T-helper 9 cell (primary cell): ENCODE measurements at regions not wholly inside any gene's neighbourhood (a gene's known extent, or its start where the extent isn't known, plus 50 kb on each side); places are given as distances from the start of the nearest gene placed in this dataset.
"Not testable (repeated sequence)": the region's sequence is repeated elsewhere in the genome, so short reads cannot be mapped to it uniquely, and the experiment has no call there.

Experiments used
- DNase-seq: peaks from one replicate; pipeline ENCODE4 v3.0.0-alpha.2; 2020

GRCh38 chr21:15558884-15559283 is 170.9 kb upstream of the USP25 start:
- no peak for DNase-seq

- no peak for DNase-seq
Measured at GRCh38 chr21:15559660-15560059, 170.1 kb upstream of the USP25 start.

GRCh38 chr21:15560383-15561056 is 169.3 kb upstream of the USP25 start:
- DNase-seq = no peak

- DNase-seq = no peak
Measured at GRCh38 chr21:15562748-15563147, 167.0 kb upstream of the USP25 start.

- DNase-seq = no peak
Measured at GRCh38 chr21:15564907-15565306, 164.9 kb upstream of the USP25 start.

GRCh38 chr21:15566703-15567102 is 163.1 kb upstream of the USP25 start:
- DNase-seq = no peak

- DNase-seq = no peak
Measured at GRCh38 chr21:15567191-15567590, 162.6 kb upstream of the USP25 start.

GRCh38 chr21:15568516-15568915 is 161.3 kb upstream of the USP25 start:
- DNase-seq = no peak

- no peak for DNase-seq
Measured at GRCh38 chr21:15586752-15587427, 142.9 kb upstream of the USP25 start.

GRCh38 chr21:15592271-15592860 is 137.4 kb upstream of the USP25 start:
- DNase-seq = no peak

- DNase-seq = no peak
Measured at GRCh38 chr21:15592957-15593356, 136.8 kb upstream of the USP25 start.

- DNase-seq = no peak
Measured at GRCh38 chr21:15601390-15601789, 128.4 kb upstream of the USP25 start.

GRCh38 chr21:15604413-15604812 is 125.4 kb upstream of the USP25 start:
- DNase-seq = no peak

GRCh38 chr21:15614766-15615165 is 115.0 kb upstream of the USP25 start:
- DNase-seq = no peak

GRCh38 chr21:15616864-15617574 is 112.8 kb upstream of the USP25 start:
- no peak for DNase-seq

- DNase-seq = no peak
Measured at GRCh38 chr21:15617964-15618363, 111.8 kb upstream of the USP25 start.

GRCh38 chr21:15620892-15621291 is 108.9 kb upstream of the USP25 start:
- no peak for DNase-seq

- DNase-seq = no peak
Measured at GRCh38 chr21:15624646-15625045, 105.1 kb upstream of the USP25 start.

- DNase-seq = no peak
Measured at GRCh38 chr21:15625363-15625762, 104.4 kb upstream of the USP25 start.

GRCh38 chr21:15626031-15626430 is 103.8 kb upstream of the USP25 start:
- DNase-seq = no peak

GRCh38 chr21:15627011-15627410 is 102.8 kb upstream of the USP25 start:
- no peak for DNase-seq

- no peak for DNase-seq
Measured at GRCh38 chr21:15627823-15628222, 102.0 kb upstream of the USP25 start.

GRCh38 chr21:15631342-15631741 is 98.4 kb upstream of the USP25 start:
- DNase-seq = no peak

GRCh38 chr21:15634541-15634940 is 95.2 kb upstream of the USP25 start:
- DNase-seq = not testable (repeated sequence)
